Natural killer cell (primary cell): ENCODE measurements at regions not wholly inside any gene's neighbourhood (a gene's known extent, or its start where the extent isn't known, plus 50 kb on each side); places are given as distances from the start of the nearest gene placed in this dataset.

Source experiments
- ATAC-seq, 3 donors: fragments of 150-1000 bp in 2 of 3; fragments of 200-7000 bp in 1 of 3; cut with Tn5 transposase; 1 replicate in 1 of 3; 2 replicates in 2 of 3; pipeline ENCODE4 v1.10.0; 2021; ENCODE audit warnings: mild to moderate bottlenecking in 2 of 3, moderate library complexity in 2 of 3
- DNase-seq, 2 donors: peaks; one replicate each; pipeline versions ENCODE4 v3.0.0 to v3.0.0-alpha.2; 2013 to 2021; ENCODE audit warnings: mixed read lengths in 1 of 2
- H3K27ac ChIP-seq: one replicate; pipeline ENCODE4 v1.5.1; 2013; ENCODE audit warnings: mild to moderate bottlenecking, low read length
- H3K27me3 ChIP-seq: one replicate; pipeline ENCODE4 v1.6.1; 2013; ENCODE audit warnings: low read length; ENCODE audit not compliant: control insufficient read depth, insufficient read depth
- H3K36me3 ChIP-seq: one replicate; pipeline ENCODE4 v1.6.1; 2013; ENCODE audit warnings: low read length; ENCODE audit not compliant: control insufficient read depth, insufficient read depth
- H3K4me1 ChIP-seq: one replicate; pipeline ENCODE4 v1.6.1; 2013; ENCODE audit warnings: low read length; ENCODE audit not compliant: control insufficient read depth, insufficient read depth
- H3K4me3 ChIP-seq: one replicate; pipeline ENCODE4 v1.5.1; 2013; ENCODE audit warnings: low read length
- H3K9me3 ChIP-seq: one replicate; pipeline ENCODE4 v1.6.1; 2013; ENCODE audit warnings: low read length; ENCODE audit not compliant: control insufficient read depth, insufficient read depth
- H3K27ac Mint-ChIP-seq, 2 donors: one replicate each; pipeline ENCODE4 v1.8.0; 2022; ENCODE audit warnings: mild to moderate bottlenecking in 2 of 2, mixed read lengths in 2 of 2, moderate library complexity in 1 of 2
- H3K27me3 Mint-ChIP-seq, 2 donors: one replicate each; pipeline ENCODE4 v1.8.0; 2022; ENCODE audit warnings: low read depth in 2 of 2, mixed read lengths in 2 of 2
- H3K36me3 Mint-ChIP-seq: one replicate; pipeline ENCODE4 v1.8.0; 2022; ENCODE audit warnings: mixed read lengths
- H3K4me1 Mint-ChIP-seq, 2 donors: one replicate each; pipeline ENCODE4 v1.8.0; 2022; ENCODE audit warnings: mixed read lengths in 2 of 2
- H3K4me3 Mint-ChIP-seq: one replicate; pipeline ENCODE4 v1.8.0; 2022; ENCODE audit warnings: mild to moderate bottlenecking, moderate library complexity, mixed read lengths
- H3K9me3 Mint-ChIP-seq, 2 donors: one replicate each; pipeline ENCODE4 v1.8.0; 2022; ENCODE audit warnings: mixed read lengths in 2 of 2
- CTCF ChIP-seq: fragments of 200-600 bp; IDR thresholded peaks from one replicate; pipeline ENCODE4 v1.8.0; 2022; ENCODE audit warnings: antibody characterized with exemption
- WGBS: methylation state at CpG from one replicate; pipeline ENCODE4 v1.1.7; 2013; ENCODE audit warnings: missing lambda C conversion rate; ENCODE audit not compliant: insufficient coverage; 5-methylcytosine and 5-hydroxymethylcytosine counted together
- intact Hi-C: fragments of 100-400 bp; cut with micrococcal nuclease; formaldehyde crosslinking; loops from one replicate; pipeline ENCODE4 v1.14.2; 2022

- TF ChIP-seq CTCF = no peak
- peaks cover 3% of the 10 kb centered on the region for H3K9me3 ChIP-seq
- H3K4me1 ChIP-seq = peaks cover 3% of the 10 kb centered on the region
These were observed 286.4 kb upstream of the ADARB2 start for GRCh38 chr10:2023687-2024086.

GRCh38 chr10:2022401-2022800 is 285.1 kb upstream of the ADARB2 start:
- H3K4me3 ChIP-seq = no peak overlapping the region
- intact Hi-C loops = no loop called here
- ATAC-seq = no peak
- no peak overlapping the region for H3K27ac Mint-ChIP-seq
- no peaks in the 10 kb centered on the region for H3K9me3 Mint-ChIP-seq
- H3K4me1 Mint-ChIP-seq = no peaks in the 10 kb centered on the region
- DNase-seq = no peak
- peaks cover 3% of the 10 kb centered on the region for H3K4me1 ChIP-seq
- H3K27ac ChIP-seq = no peak overlapping the region
- H3K4me3 Mint-ChIP-seq = no peak overlapping the region
- no peaks in the 10 kb centered on the region for H3K27me3 ChIP-seq
- TF ChIP-seq CTCF = no peak
- H3K36me3 Mint-ChIP-seq = no peaks in the 10 kb centered on the region
- H3K36me3 ChIP-seq = no peaks in the 10 kb centered on the region
- H3K9me3 ChIP-seq = peaks cover 3% of the 10 kb centered on the region
- H3K27me3 Mint-ChIP-seq = no peaks in the 10 kb centered on the region
- 96% methylated on average over 6 of the region's 6 CpGs for WGBS

More at GRCh38 chr10:2023687-2024086, 286.4 kb upstream of the ADARB2 start:
- Histone ChIP-seq H3K27ac (no peak overlapping the region), H3K4me3 (no peak overlapping the region), H3K27me3 (no peaks in the 10 kb centered on the region), H3K36me3 (no peaks in the 10 kb centered on the region)
- H3K9me3 Mint-ChIP-seq = no peaks in the 10 kb centered on the region
- DNase-seq = no peak
- no peak for ATAC-seq
- H3K36me3 Mint-ChIP-seq = no peaks in the 10 kb centered on the region
- no peaks in the 10 kb centered on the region for H3K4me1 Mint-ChIP-seq
- intact Hi-C loops = no loop called here
- H3K4me3 Mint-ChIP-seq = no peak overlapping the region
- H3K27ac Mint-ChIP-seq = no peak overlapping the region
- H3K27me3 Mint-ChIP-seq = no peaks in the 10 kb centered on the region
- 85% methylated on average over 4 of the region's 5 CpGs for WGBS

GRCh38 chr10:2020836-2021235 is 283.5 kb upstream of the ADARB2 start:
- no peak for ATAC-seq
- H3K27ac ChIP-seq = no peak overlapping the region
- intact Hi-C loops = no loop called here
- no peak overlapping the region for H3K4me3 ChIP-seq
- H3K36me3 Mint-ChIP-seq = no peaks in the 10 kb centered on the region
- no peak overlapping the region for H3K4me3 Mint-ChIP-seq
- H3K4me1 ChIP-seq = peaks cover 3% of the 10 kb centered on the region
- no peaks in the 10 kb centered on the region for H3K36me3 ChIP-seq
- TF ChIP-seq CTCF = no peak
- H3K9me3 ChIP-seq = no peaks in the 10 kb centered on the region
- H3K4me1 Mint-ChIP-seq = no peaks in the 10 kb centered on the region
- H3K9me3 Mint-ChIP-seq = no peaks in the 10 kb centered on the region
- DNase-seq = no peak
- 23% methylated on average over 1 of the region's 4 CpGs for WGBS
- H3K27me3 Mint-ChIP-seq = no peaks in the 10 kb centered on the region
- H3K27me3 ChIP-seq = no peaks in the 10 kb centered on the region
- H3K27ac Mint-ChIP-seq = no peak overlapping the region

GRCh38 chr10:2019803-2020202 is 282.5 kb upstream of the ADARB2 start:
- Mint-ChIP-seq H3K4me3 (no peak overlapping the region), H3K27me3 (no peaks in the 10 kb centered on the region), H3K4me1 (no peaks in the 10 kb centered on the region), H3K27ac (no peak overlapping the region), H3K36me3 (no peaks in the 10 kb centered on the region), H3K9me3 (no peaks in the 10 kb centered on the region)
- no peak for TF ChIP-seq CTCF
- Histone ChIP-seq H3K9me3 (no peaks in the 10 kb centered on the region), H3K36me3 (no peaks in the 10 kb centered on the region), H3K4me1 (peaks cover 3% of the 10 kb centered on the region), H3K27me3 (no peaks in the 10 kb centered on the region), H3K27ac (no peak overlapping the region), H3K4me3 (no peak overlapping the region)
- intact Hi-C loops = no loop called here
- DNase-seq = no peak
- 92% methylated on average over 12 of the region's 12 CpGs for WGBS
- ATAC-seq = no peak
